ENCODE measurements at regions not wholly inside any gene's neighbourhood (a gene's known extent, or its start where the extent isn't known, plus 50 kb on each side); places are given as distances from the start of the nearest gene placed in this dataset.

DNA sequence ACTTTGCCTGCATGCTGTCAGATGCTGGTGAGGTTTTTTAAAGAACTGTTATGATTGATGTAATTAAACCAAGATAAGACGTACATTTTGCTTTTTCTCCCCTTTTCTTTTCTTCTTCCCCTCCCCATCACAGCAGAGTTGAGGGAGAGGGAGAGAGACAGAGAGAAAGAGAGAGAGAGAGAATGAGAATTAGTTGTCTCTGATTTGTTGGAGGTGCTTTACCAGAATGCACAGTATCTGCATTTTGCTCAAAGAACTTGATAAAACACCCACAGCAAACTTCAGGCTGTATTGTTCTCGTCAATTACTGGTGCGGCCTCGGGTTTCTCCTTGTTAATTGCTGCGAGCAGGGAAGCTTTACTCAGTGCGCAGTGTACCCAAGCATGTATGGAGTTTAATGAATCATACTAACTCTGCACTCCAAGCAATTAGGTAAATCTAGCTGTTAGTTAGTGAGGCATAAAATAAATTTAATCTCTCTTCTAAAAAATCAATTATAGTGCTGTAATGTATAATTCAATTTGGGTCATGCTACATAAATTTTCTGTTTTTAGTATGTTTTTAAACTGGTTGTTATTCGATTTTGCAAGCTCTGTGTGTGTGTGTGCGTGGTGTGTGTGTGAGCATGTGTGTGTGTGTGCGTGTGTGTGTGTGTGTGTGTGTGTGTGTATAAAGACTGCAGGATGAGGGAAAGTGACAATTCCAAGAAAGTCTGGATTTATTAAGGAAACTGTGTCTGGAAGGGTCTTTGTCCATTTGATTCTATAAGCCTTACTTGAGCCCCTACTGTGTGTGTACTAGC, 273.4 kb downstream of the TLE3 start:
- FAIRE-seq = no peak
- TF ChIP-seq CTCF (IDR thresholded peaks at IDR 0.05; ENCODE audit: insufficient read depth, missing control alignments) = no peak

DNA sequence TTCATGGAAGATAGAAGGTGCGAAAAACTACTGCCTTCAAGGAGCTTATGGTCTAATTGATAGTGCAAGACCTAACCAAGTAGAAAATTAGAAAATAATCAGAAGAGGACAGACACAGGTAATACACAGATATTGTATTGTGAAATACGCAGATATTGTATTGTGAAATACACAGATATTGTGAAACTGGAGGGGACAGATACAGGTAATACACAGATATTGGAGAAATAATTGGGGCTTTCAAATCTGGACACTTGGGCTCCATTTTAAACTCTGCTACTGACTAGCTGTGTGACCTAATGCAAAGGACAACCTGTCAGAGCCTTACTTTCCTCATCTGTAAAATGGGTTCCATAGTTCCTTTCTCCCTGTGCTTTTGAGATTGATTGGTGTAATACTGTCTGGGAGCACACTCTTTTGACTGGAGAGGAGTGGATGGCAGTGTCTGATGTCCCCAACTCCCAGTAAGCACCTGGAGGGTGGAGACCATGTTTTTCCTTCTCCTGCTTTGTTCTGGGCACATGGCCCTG, 272.8 kb downstream of the TLE3 start:
- no peak for TF ChIP-seq CTCF (IDR thresholded peaks at IDR 0.05; ENCODE audit: insufficient read depth, missing control alignments)
- FAIRE-seq (no peak), DNase-seq (ENCODE audit: insufficient read length, low spot score) (no peak)

More for the DNA sequence above, 273.4 kb downstream of the TLE3 start:
- no peak for DNase-seq (ENCODE audit: insufficient read length, low spot score)

- no peak for TF ChIP-seq CTCF (IDR thresholded peaks at IDR 0.05; ENCODE audit: insufficient read depth, missing control alignments)
- no peak for DNase-seq (ENCODE audit: insufficient read length, low spot score)
- no peak for FAIRE-seq
Observed at GRCh38 chr15:69825941-69826818, 271.5 kb downstream of the TLE3 start.

- FAIRE-seq (no peak), DNase-seq (ENCODE audit: insufficient read length, low spot score) (no peak)
- TF ChIP-seq CTCF (IDR thresholded peaks at IDR 0.05; ENCODE audit: insufficient read depth, missing control alignments) = no peak
Observed at GRCh38 chr15:69826819-69827175, 270.9 kb downstream of the TLE3 start.

DNA sequence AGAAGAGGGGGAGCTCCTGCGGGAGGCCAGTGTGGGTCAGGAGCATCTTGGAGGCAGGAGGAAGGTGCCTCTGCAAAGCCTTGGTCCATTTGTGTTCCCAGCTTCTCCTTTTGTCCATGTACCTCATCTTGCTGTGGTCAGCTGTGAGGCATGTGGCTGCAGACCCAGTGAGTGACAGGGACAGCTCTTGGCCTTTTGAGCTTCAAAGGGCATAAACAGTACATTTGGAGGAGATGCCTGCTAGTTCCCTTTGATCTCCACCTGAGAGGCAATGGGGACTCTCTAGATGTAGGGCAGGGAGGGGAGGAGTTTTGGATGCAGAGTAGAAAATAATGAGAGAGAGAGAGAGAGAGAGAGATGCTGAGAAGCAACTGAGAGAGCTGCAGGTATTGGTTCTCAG, 270.0 kb downstream of the TLE3 start:
- DNase-seq (ENCODE audit: insufficient read length, low spot score) = no peak
- no peak for FAIRE-seq
- no peak for TF ChIP-seq CTCF (IDR thresholded peaks at IDR 0.05; ENCODE audit: insufficient read depth, missing control alignments)

GRCh38 chr15:69828181-69828828, 269.4 kb downstream of the TLE3 start:
- no peak for TF ChIP-seq CTCF (IDR thresholded peaks at IDR 0.05; ENCODE audit: insufficient read depth, missing control alignments)
- FAIRE-seq (no peak), DNase-seq (ENCODE audit: insufficient read length, low spot score) (no peak)

Measured in D721Med (cell line).